HAP-1 (cell line): ENCODE measurements at regions not wholly inside any gene's neighbourhood (a gene's known extent, or its start where the extent isn't known, plus 50 kb on each side); places are given as distances from the start of the nearest gene placed in this dataset.
"Not testable (repeated sequence)": the region's sequence is repeated elsewhere in the genome, so short reads cannot be mapped to it uniquely, and the experiment has no call there.

Source experiments
- DNase-seq, 2 experiments: peaks; one replicate each; pipeline ENCODE4 v3.0.0-alpha.2; 2016 to 2020; ENCODE audit warnings: low spot score in 2 of 2
- H3K27me3 ChIP-seq: fragments of 250-450 bp; sonication (Bioruptor Pico); 2 replicates; pipeline ENCODE4 v1.5.1; 2020; ENCODE audit warnings: low read depth, mild to moderate bottlenecking, moderate library complexity
- H3K36me3 ChIP-seq: fragments of 250-450 bp; sonication (Bioruptor Pico); replicated peaks from 2 replicates; pipeline ENCODE4 v1.5.1; 2020; ENCODE audit warnings: mild to moderate bottlenecking
- H3K4me1 ChIP-seq: fragments of 250-450 bp; sonication (Bioruptor Pico); 2 replicates; pipeline ENCODE4 v1.5.1; 2020; ENCODE audit warnings: mild to moderate bottlenecking
- H3K4me3 ChIP-seq: fragments of 250-450 bp; sonication (Bioruptor Pico); 2 replicates; pipeline ENCODE4 v1.5.1; 2020; ENCODE audit warnings: mild to moderate bottlenecking, moderate library complexity
- H3K9me3 ChIP-seq: fragments of 250-450 bp; sonication (Bioruptor Pico); 2 replicates; pipeline ENCODE4 v1.5.1; 2020; ENCODE audit warnings: mild to moderate bottlenecking, moderate library complexity
- in situ Hi-C: fragments of 300-500 bp; cut with MboI; formaldehyde crosslinking; loops from 3 replicates; pipeline ENCODE4 v1.14.3; 2020; ENCODE audit warnings: low sequenced_read_pairs, inconsistent platforms, mixed read lengths

- Histone ChIP-seq H3K4me1 (no peaks in the 10 kb centered on the region; the same call in 1 of the 2 replicates), H3K4me3 (no peak overlapping the region), H3K27me3 (no peaks in the 10 kb centered on the region), H3K9me3 (no peaks in the 10 kb centered on the region), H3K36me3 (no peaks in the 10 kb centered on the region)
- in situ Hi-C loops, result no loop called here
- DNase-seq, result no peak
Measured at GRCh38 chr18:76610933-76611749, 116.1 kb upstream of the ZNF516 start.

DNA sequence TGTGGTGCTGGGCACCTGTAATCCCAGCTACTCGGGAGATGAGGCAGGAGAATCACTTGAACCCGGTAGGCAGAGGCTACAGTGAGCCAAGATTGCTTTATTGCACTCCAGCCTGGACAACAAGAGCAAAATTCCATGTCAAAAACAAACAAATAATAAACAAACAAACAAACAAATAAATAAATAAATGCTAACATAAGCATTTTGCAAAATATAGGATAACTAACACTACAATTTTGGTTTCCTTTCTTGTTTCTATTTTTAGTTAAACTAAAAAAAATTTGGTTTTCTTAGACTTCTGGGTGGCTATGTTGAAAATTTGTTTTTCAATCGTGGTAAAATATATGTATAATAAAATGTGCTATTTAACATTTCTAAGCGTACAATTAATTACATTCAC lies 115.0 kb upstream of the ZNF516 start:
- in situ Hi-C loops, result no loop called here
- Histone ChIP-seq H3K9me3 (no peaks in the 10 kb centered on the region), H3K4me3 (no peak overlapping the region), H3K27me3 (no peaks in the 10 kb centered on the region), H3K36me3 (no peaks in the 10 kb centered on the region), H3K4me1 (no peaks in the 10 kb centered on the region)
- no peak for DNase-seq

DNA sequence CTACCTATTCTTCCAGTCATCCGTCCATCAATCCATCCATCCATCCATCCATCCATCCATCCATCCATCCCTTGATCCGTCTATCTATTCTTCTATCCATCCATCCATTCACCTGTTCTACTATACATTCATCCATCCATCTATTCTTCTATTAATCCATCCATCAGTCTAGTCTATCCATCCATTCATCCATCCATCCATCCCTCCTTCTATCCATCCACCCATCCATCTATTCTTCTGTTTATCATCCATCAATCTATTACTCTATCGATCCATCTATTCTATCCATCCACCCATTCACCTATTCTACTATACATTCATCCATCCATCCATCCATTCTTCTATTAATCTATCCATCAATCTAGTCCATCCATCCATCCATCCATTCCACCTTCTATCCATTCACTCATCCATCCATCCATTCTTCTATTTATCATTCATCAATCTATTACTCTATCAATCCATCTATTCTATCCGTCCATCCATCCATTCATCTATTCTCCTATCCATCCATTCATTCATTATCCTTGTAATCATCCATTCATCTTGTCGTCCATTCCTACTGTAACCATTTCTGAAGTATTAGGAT lies 110.4 kb upstream of the ZNF516 start:
- Histone ChIP-seq H3K4me3 (no peak overlapping the region), H3K9me3 (no peaks in the 10 kb centered on the region), H3K4me1 (no peaks in the 10 kb centered on the region), H3K27me3 (no peaks in the 10 kb centered on the region), H3K36me3 (no peaks in the 10 kb centered on the region)
- DNase-seq, result no peak
- in situ Hi-C loops, result no loop called here

DNA sequence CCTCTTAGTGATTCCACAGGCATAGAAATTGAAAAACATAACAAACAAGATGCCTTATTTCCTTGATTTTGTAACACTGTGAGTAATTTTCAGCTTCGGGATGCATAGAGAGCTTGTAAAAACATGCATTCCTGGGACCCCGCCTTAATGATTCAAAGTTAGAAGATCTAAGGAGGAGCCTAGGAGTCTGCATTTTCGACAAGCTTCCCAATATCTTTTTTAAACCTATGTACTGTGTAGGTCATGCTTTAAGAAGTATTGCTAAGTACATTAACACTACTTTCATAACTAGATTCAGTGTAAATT lies 109.8 kb upstream of the ZNF516 start:
- Histone ChIP-seq H3K36me3 (no peaks in the 10 kb centered on the region), H3K27me3 (no peaks in the 10 kb centered on the region), H3K4me1 (no peaks in the 10 kb centered on the region), H3K4me3 (no peak overlapping the region), H3K9me3 (no peaks in the 10 kb centered on the region)
- in situ Hi-C loops, result no loop called here
- DNase-seq, result no peak

DNA sequence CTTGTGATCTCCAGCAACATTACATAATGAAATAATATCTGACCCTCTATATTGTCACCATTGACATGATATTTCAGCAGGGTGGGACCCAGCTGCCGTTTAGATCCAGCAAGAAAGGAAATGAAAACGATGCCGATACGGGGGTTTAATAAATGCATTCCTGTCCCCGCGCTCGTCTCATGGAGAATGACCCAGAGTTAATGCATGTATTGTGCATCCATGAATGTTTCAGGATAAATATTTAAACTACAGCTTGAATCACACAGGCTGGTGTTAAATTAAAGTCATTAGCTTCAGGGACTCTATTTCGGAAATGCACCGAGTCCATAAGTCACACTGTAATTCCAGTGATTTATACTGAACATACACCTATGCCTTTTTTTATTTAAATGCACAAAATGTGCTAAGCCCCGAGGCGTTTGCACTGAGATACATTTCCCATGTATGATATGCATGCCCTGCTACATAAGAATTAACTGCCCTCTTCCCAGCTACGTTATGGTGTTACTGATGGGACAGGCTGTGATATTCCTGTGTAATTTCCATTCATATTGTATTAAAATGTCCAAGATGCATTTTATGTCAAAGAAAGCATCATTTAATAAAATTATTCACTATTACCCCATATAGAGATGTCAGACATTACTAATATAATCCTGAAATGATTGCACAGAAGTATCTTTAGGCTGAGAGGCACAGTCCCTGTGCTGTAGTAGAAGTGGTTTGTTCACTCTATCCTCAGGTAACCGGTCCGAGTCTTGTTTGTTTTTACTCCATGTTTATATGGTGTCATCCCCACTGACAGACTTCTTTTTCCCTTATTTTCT lies 109.3 kb upstream of the ZNF516 start:
- no peaks in the 10 kb centered on the region for H3K4me1 ChIP-seq
- in situ Hi-C loops, result no loop called here
- no peaks in the 10 kb centered on the region for H3K27me3 ChIP-seq
- H3K36me3 ChIP-seq, result no peaks in the 10 kb centered on the region
- no peaks in the 10 kb centered on the region for H3K9me3 ChIP-seq
- no peak for DNase-seq
- no peak overlapping the region for H3K4me3 ChIP-seq

DNA sequence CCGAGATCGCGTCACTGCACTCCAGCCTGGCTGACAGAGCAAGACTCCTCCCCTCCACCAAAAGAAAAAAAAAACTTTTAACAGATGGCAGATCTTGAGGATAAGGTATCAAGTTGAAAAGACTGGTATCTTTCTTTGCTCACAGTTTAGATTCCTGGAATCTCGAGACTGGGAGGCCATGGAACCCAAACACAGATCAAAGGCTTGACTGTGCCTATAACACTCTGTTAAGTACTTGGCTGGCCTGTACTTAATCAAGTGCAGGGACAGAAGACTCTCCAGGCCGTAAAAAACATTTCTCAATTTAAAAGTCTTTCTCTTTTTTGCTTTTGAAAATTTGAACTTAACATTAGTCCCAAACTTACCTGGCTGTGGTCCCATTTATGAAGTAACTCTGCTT lies 107.1 kb upstream of the ZNF516 start:
- Histone ChIP-seq H3K9me3 (no peaks in the 10 kb centered on the region), H3K36me3 (no peaks in the 10 kb centered on the region), H3K4me3 (no peak overlapping the region), H3K27me3 (no peaks in the 10 kb centered on the region), H3K4me1 (no peaks in the 10 kb centered on the region)
- in situ Hi-C loops, result no loop called here
- no peak for DNase-seq

- H3K27me3 ChIP-seq, in situ Hi-C loops, H3K9me3 ChIP-seq, H3K36me3 ChIP-seq, H3K4me3 ChIP-seq, DNase-seq, H3K4me1 ChIP-seq: not testable (repeated sequence)
Measured at GRCh38 chr18:76600076-76600475, 105.0 kb upstream of the ZNF516 start.

DNA sequence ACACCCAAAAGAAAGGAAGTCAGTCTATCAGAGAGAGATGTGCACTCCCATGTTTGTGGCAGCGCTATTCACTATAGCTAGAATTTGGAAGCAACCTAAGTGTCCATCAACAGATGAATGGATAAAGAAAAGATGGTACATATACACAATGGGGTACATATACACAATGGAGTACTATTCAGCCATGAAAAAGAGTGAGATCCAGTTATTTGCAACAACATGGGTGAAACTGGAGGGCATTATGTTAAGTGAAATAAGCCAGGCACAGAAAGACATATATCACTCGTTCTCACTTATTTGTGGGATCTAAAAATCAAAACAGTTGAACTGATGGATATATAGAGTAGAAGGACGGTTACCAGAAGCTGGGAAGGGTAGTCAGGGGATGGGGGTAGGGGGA lies 99.9 kb upstream of the ZNF516 start:
- no peaks in the 10 kb centered on the region for H3K9me3 ChIP-seq
- H3K27me3 ChIP-seq, result no peaks in the 10 kb centered on the region
- no peaks in the 10 kb centered on the region for H3K36me3 ChIP-seq
- H3K4me1 ChIP-seq, result peaks cover 3% of the 10 kb centered on the region; the same call in 1 of the 2 replicates
- no peak overlapping the region for H3K4me3 ChIP-seq
- in situ Hi-C loops, result no loop called here
- no peak for DNase-seq

- in situ Hi-C loops, result no loop called here
- H3K4me1 ChIP-seq, result peaks cover 11% of the 10 kb centered on the region
- H3K36me3 ChIP-seq, result no peaks in the 10 kb centered on the region
- DNase-seq, result no peak
- no peaks in the 10 kb centered on the region for H3K9me3 ChIP-seq
- no peaks in the 10 kb centered on the region for H3K27me3 ChIP-seq
- H3K4me3 ChIP-seq, result no peak overlapping the region
Measured at GRCh38 chr18:76593843-76594242, 98.8 kb upstream of the ZNF516 start.

DNA sequence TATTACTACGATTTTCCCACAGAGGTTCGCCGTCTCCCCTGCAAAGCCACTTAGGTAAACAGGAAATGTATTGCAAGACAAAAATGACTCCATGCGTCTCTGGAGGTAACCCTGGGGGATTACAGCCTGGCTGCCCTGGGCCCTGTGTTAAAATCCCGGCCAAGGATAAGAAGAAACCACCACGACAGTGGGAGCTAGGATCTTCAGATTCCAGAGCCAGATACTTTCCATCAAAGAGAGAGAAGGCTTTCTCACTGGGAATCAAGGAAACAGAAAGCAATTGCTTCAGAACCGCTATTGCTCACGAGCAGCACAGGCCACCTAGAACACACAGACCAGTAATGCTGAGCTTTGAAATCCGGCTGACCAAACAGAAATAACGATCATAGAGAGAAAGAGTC lies 97.9 kb upstream of the ZNF516 start:
- in situ Hi-C loops, result no loop called here
- no peaks in the 10 kb centered on the region for H3K27me3 ChIP-seq
- no peak overlapping the region for H3K4me3 ChIP-seq
- DNase-seq, result no peak
- peaks cover 19% of the 10 kb centered on the region for H3K4me1 ChIP-seq
- no peaks in the 10 kb centered on the region for H3K36me3 ChIP-seq
- no peaks in the 10 kb centered on the region for H3K9me3 ChIP-seq

- Histone ChIP-seq H3K27me3 (no peaks in the 10 kb centered on the region), H3K9me3 (no peaks in the 10 kb centered on the region), H3K4me3 (no peak overlapping the region), H3K4me1 (peaks cover 19% of the 10 kb centered on the region), H3K36me3 (no peaks in the 10 kb centered on the region)
- in situ Hi-C loops, result no loop called here
- DNase-seq, result no peak
Measured at GRCh38 chr18:76592096-76592495, 97.1 kb upstream of the ZNF516 start.

DNA sequence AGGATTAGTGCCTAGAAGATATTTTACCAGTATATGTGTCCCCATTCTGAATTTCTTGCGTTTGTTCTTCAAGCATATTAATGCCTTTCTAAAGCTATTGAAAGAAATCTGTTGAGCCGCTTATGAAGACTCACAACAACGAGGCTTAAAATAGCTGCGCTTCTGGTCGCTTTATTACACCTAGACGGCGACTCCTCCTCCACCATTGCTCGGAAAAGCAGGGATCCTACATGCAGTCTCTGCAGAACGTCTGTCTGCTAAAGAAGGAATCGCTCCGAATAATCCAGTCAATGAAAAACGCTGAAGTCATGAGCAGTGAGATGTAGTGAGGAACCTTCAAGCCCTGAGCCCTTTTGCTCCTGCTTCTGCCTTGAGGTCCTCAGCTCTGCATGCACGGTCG lies 94.8 kb upstream of the ZNF516 start:
- H3K4me1 ChIP-seq, result peaks cover 16% of the 10 kb centered on the region
- H3K27me3 ChIP-seq, result no peaks in the 10 kb centered on the region
- no peaks in the 10 kb centered on the region for H3K36me3 ChIP-seq
- no peak for DNase-seq
- no peaks in the 10 kb centered on the region for H3K9me3 ChIP-seq
- in situ Hi-C loops, result no loop called here
- no peak overlapping the region for H3K4me3 ChIP-seq

DNA sequence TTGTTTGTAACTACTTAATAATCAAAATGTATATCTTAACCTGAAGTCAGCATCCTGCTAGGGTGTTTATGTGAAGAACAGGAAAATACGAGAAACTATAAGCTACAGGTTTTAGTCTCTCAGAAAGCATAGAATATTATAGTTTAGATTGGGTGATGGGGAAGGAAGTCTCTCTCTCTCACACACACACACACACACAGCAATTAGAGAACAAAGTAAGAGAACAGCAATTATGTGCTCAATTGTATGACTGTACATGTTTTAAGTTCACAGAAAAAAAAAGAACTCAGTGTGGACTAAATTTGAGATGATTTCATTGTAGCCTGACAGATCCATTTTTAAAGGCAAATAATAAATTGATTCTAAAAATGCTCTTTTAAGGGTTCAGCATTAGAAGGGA lies 94.3 kb upstream of the ZNF516 start:
- Histone ChIP-seq H3K9me3 (no peaks in the 10 kb centered on the region), H3K4me3 (no peak overlapping the region), H3K36me3 (no peaks in the 10 kb centered on the region), H3K27me3 (no peaks in the 10 kb centered on the region), H3K4me1 (peaks cover 16% of the 10 kb centered on the region)
- DNase-seq, result no peak
- in situ Hi-C loops, result no loop called here

DNA sequence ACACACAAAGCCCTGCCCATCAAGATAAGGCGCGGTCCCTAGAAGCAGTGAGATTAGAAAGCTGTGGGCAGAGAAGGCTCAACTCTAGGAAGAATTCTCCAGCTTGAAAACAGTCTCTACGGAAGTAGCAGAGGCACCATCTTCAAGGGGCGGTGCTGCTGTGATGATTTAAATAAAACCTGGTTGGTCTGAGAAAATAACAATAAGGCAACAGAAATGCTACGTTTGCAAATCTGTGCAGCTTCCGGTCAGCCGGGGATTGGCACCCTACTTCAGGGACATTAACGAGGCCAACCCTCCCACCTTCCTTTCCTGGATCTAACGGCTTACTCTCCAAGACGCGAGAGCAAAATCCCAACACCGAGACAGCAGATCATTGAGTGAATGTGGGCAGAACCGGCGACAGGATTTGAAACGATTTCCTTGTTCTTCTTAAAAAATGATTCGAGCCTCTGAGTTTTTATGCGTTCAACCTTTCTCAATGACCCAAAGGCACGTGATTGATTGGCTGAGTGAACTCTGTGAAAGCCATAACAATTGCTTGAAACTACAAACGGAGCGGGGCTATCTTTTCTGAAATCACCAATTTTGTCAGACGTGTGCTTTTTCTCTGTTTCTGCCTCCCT lies 93.7 kb upstream of the ZNF516 start:
- no peaks in the 10 kb centered on the region for H3K27me3 ChIP-seq
- H3K4me1 ChIP-seq, result peaks cover 16% of the 10 kb centered on the region
- in situ Hi-C loops, result no loop called here
- H3K36me3 ChIP-seq, result no peaks in the 10 kb centered on the region
- no peaks in the 10 kb centered on the region for H3K9me3 ChIP-seq
- peak overlapping the region; percentile 3 for H3K4me3 ChIP-seq
- peak; percentile 29 to 69 for DNase-seq
